ENCODE measurements at regions not wholly inside any gene's neighbourhood (a gene's known extent, or its start where the extent isn't known, plus 50 kb on each side); places are given as distances from the start of the nearest gene placed in this dataset.

GRCh38 chr6:48933136-48933535, 529.9 kb downstream of the MMUT start:
- POLR2A ChIA-PET = no interaction called here
- Histone ChIP-seq H3K36me3 (ENCODE audit: control insufficient read depth in 4 of 4, insufficient read depth in 4 of 4, low read length in 3 of 4) (no peaks in the 10 kb centered on the region), H3K4me3 (ENCODE audit: control insufficient read depth in 1 of 7, extremely low read depth in 1 of 7, insufficient read depth in 4 of 7, low read depth in 2 of 7, low read length in 6 of 7) (no peak overlapping the region), H3K27me3 (replicated peaks in 2 of 5; ENCODE audit: control insufficient read depth in 4 of 5, insufficient read depth in 5 of 5, low read length in 4 of 5) (no peaks in the 10 kb centered on the region), H3K9me3 (ENCODE audit: control extremely low read depth in 1 of 5, control insufficient read depth in 4 of 5, insufficient read depth in 2 of 5, low read depth in 1 of 5, low read length in 4 of 5) (peaks cover 0 to 2% (median 0%) of the 10 kb centered on the region in 5 experiments), H3K4me1 (ENCODE audit: control extremely low read depth in 1 of 4, control insufficient read depth in 4 of 4, insufficient read depth in 4 of 4, low read length in 3 of 4) (no peaks in the 10 kb centered on the region), H3K27ac (ENCODE audit: insufficient read depth in 1 of 2, low read depth in 1 of 2, low read length in 2 of 2, poor library complexity in 1 of 2, severe bottlenecking in 2 of 2) (no peak overlapping the region)
- no peak for DNase-seq
- CTCF ChIA-PET = no interaction called here

GRCh38 chr6:48928937-48929336, 534.1 kb downstream of the MMUT start:
- ChIA-PET POLR2A (no interaction called here), CTCF (no interaction called here)
- 75% methylated on average over 1 of the region's 2 CpGs for WGBS (ENCODE audit: insufficient coverage)
- H3K36me3 ChIP-seq (ENCODE audit: control insufficient read depth in 4 of 4, insufficient read depth in 4 of 4, low read length in 3 of 4) = no peaks in the 10 kb centered on the region
- H3K27ac ChIP-seq (ENCODE audit: insufficient read depth in 1 of 2, low read depth in 1 of 2, low read length in 2 of 2, poor library complexity in 1 of 2, severe bottlenecking in 2 of 2) = no peak overlapping the region
- H3K4me3 ChIP-seq (ENCODE audit: control insufficient read depth in 1 of 7, extremely low read depth in 1 of 7, insufficient read depth in 4 of 7, low read depth in 2 of 7, low read length in 6 of 7) = no peak overlapping the region
- no peak for DNase-seq
- H3K27me3 ChIP-seq (replicated peaks in 2 of 5; ENCODE audit: control insufficient read depth in 4 of 5, insufficient read depth in 5 of 5, low read length in 4 of 5) = no peaks in the 10 kb centered on the region
- no peaks in the 10 kb centered on the region for H3K4me1 ChIP-seq (ENCODE audit: control extremely low read depth in 1 of 4, control insufficient read depth in 4 of 4, insufficient read depth in 4 of 4, low read length in 3 of 4)
- H3K9me3 ChIP-seq (ENCODE audit: control extremely low read depth in 1 of 5, control insufficient read depth in 4 of 5, insufficient read depth in 2 of 5, low read depth in 1 of 5, low read length in 4 of 5) = no peaks in the 10 kb centered on the region

- CTCF ChIA-PET = no interaction called here
- H3K4me3 ChIP-seq (ENCODE audit: control insufficient read depth in 1 of 7, extremely low read depth in 1 of 7, insufficient read depth in 4 of 7, low read depth in 2 of 7, low read length in 6 of 7) = no peak overlapping the region
- no peak for DNase-seq
- WGBS (ENCODE audit: insufficient coverage) = no CpG with 5 or more reads among the region's 2 CpGs
- no peaks in the 10 kb centered on the region for H3K27me3 ChIP-seq (replicated peaks in 2 of 5; ENCODE audit: control insufficient read depth in 4 of 5, insufficient read depth in 5 of 5, low read length in 4 of 5)
- no peaks in the 10 kb centered on the region for H3K9me3 ChIP-seq (ENCODE audit: control extremely low read depth in 1 of 5, control insufficient read depth in 4 of 5, insufficient read depth in 2 of 5, low read depth in 1 of 5, low read length in 4 of 5)
- POLR2A ChIA-PET = no interaction called here
- H3K27ac ChIP-seq (ENCODE audit: insufficient read depth in 1 of 2, low read depth in 1 of 2, low read length in 2 of 2, poor library complexity in 1 of 2, severe bottlenecking in 2 of 2) = no peak overlapping the region
- H3K4me1 ChIP-seq (ENCODE audit: control extremely low read depth in 1 of 4, control insufficient read depth in 4 of 4, insufficient read depth in 4 of 4, low read length in 3 of 4) = no peaks in the 10 kb centered on the region
- no peaks in the 10 kb centered on the region for H3K36me3 ChIP-seq (ENCODE audit: control insufficient read depth in 4 of 4, insufficient read depth in 4 of 4, low read length in 3 of 4)
Measured at GRCh38 chr6:48922837-48923236, 540.2 kb downstream of the MMUT start.

- DNase-seq = no peak
- Histone ChIP-seq H3K4me3 (ENCODE audit: control insufficient read depth in 1 of 7, extremely low read depth in 1 of 7, insufficient read depth in 4 of 7, low read depth in 2 of 7, low read length in 6 of 7) (no peak overlapping the region), H3K9me3 (ENCODE audit: control extremely low read depth in 1 of 5, control insufficient read depth in 4 of 5, insufficient read depth in 2 of 5, low read depth in 1 of 5, low read length in 4 of 5) (no peaks in the 10 kb centered on the region), H3K4me1 (ENCODE audit: control extremely low read depth in 1 of 4, control insufficient read depth in 4 of 4, insufficient read depth in 4 of 4, low read length in 3 of 4) (no peaks in the 10 kb centered on the region), H3K36me3 (ENCODE audit: control insufficient read depth in 4 of 4, insufficient read depth in 4 of 4, low read length in 3 of 4) (no peaks in the 10 kb centered on the region), H3K27me3 (replicated peaks in 2 of 5; ENCODE audit: control insufficient read depth in 4 of 5, insufficient read depth in 5 of 5, low read length in 4 of 5) (no peaks in the 10 kb centered on the region), H3K27ac (ENCODE audit: insufficient read depth in 1 of 2, low read depth in 1 of 2, low read length in 2 of 2, poor library complexity in 1 of 2, severe bottlenecking in 2 of 2) (no peak overlapping the region)
- ChIA-PET POLR2A (no interaction called here), CTCF (no interaction called here)
Measured at GRCh38 chr6:48919555-48919954, 543.5 kb downstream of the MMUT start.

GRCh38 chr6:48917233-48917632, 545.8 kb downstream of the MMUT start:
- ChIA-PET CTCF (no interaction called here), POLR2A (no interaction called here)
- Histone ChIP-seq H3K36me3 (ENCODE audit: control insufficient read depth in 4 of 4, insufficient read depth in 4 of 4, low read length in 3 of 4) (no peaks in the 10 kb centered on the region), H3K4me1 (ENCODE audit: control extremely low read depth in 1 of 4, control insufficient read depth in 4 of 4, insufficient read depth in 4 of 4, low read length in 3 of 4) (no peaks in the 10 kb centered on the region), H3K27ac (ENCODE audit: insufficient read depth in 1 of 2, low read depth in 1 of 2, low read length in 2 of 2, poor library complexity in 1 of 2, severe bottlenecking in 2 of 2) (no peak overlapping the region), H3K4me3 (ENCODE audit: control insufficient read depth in 1 of 7, extremely low read depth in 1 of 7, insufficient read depth in 4 of 7, low read depth in 2 of 7, low read length in 6 of 7) (no peak overlapping the region), H3K27me3 (replicated peaks in 2 of 5; ENCODE audit: control insufficient read depth in 4 of 5, insufficient read depth in 5 of 5, low read length in 4 of 5) (no peaks in the 10 kb centered on the region), H3K9me3 (ENCODE audit: control extremely low read depth in 1 of 5, control insufficient read depth in 4 of 5, insufficient read depth in 2 of 5, low read depth in 1 of 5, low read length in 4 of 5) (no peaks in the 10 kb centered on the region)
- 100% methylated on average over 1 of the region's 2 CpGs for WGBS (ENCODE audit: insufficient coverage)
- DNase-seq = no peak

GRCh38 chr6:48916607-48917006, 546.4 kb downstream of the MMUT start:
- ChIA-PET CTCF (no interaction called here), POLR2A (no interaction called here)
- H3K4me1 ChIP-seq (ENCODE audit: control extremely low read depth in 1 of 4, control insufficient read depth in 4 of 4, insufficient read depth in 4 of 4, low read length in 3 of 4) = no peaks in the 10 kb centered on the region
- H3K36me3 ChIP-seq (ENCODE audit: control insufficient read depth in 4 of 4, insufficient read depth in 4 of 4, low read length in 3 of 4) = no peaks in the 10 kb centered on the region
- H3K4me3 ChIP-seq (ENCODE audit: control insufficient read depth in 1 of 7, extremely low read depth in 1 of 7, insufficient read depth in 4 of 7, low read depth in 2 of 7, low read length in 6 of 7) = no peak overlapping the region
- no peaks in the 10 kb centered on the region for H3K27me3 ChIP-seq (replicated peaks in 2 of 5; ENCODE audit: control insufficient read depth in 4 of 5, insufficient read depth in 5 of 5, low read length in 4 of 5)
- no peak for DNase-seq
- H3K9me3 ChIP-seq (ENCODE audit: control extremely low read depth in 1 of 5, control insufficient read depth in 4 of 5, insufficient read depth in 2 of 5, low read depth in 1 of 5, low read length in 4 of 5) = no peaks in the 10 kb centered on the region
- no peak overlapping the region for H3K27ac ChIP-seq (ENCODE audit: insufficient read depth in 1 of 2, low read depth in 1 of 2, low read length in 2 of 2, poor library complexity in 1 of 2, severe bottlenecking in 2 of 2)

- H3K4me1 ChIP-seq (ENCODE audit: control extremely low read depth in 1 of 4, control insufficient read depth in 4 of 4, insufficient read depth in 4 of 4, low read length in 3 of 4) = no peaks in the 10 kb centered on the region
- H3K27ac ChIP-seq (ENCODE audit: insufficient read depth in 1 of 2, low read depth in 1 of 2, low read length in 2 of 2, poor library complexity in 1 of 2, severe bottlenecking in 2 of 2) = no peak overlapping the region
- no peak for DNase-seq
- H3K9me3 ChIP-seq (ENCODE audit: control extremely low read depth in 1 of 5, control insufficient read depth in 4 of 5, insufficient read depth in 2 of 5, low read depth in 1 of 5, low read length in 4 of 5) = no peaks in the 10 kb centered on the region
- POLR2A ChIA-PET = no interaction called here
- H3K36me3 ChIP-seq (ENCODE audit: control insufficient read depth in 4 of 4, insufficient read depth in 4 of 4, low read length in 3 of 4) = no peaks in the 10 kb centered on the region
- CTCF ChIA-PET = no interaction called here
- no peaks in the 10 kb centered on the region for H3K27me3 ChIP-seq (replicated peaks in 2 of 5; ENCODE audit: control insufficient read depth in 4 of 5, insufficient read depth in 5 of 5, low read length in 4 of 5)
- no peak overlapping the region for H3K4me3 ChIP-seq (ENCODE audit: control insufficient read depth in 1 of 7, extremely low read depth in 1 of 7, insufficient read depth in 4 of 7, low read depth in 2 of 7, low read length in 6 of 7)
Measured at GRCh38 chr6:48915591-48915990, 547.5 kb downstream of the MMUT start.

GRCh38 chr6:48912503-48912902, 550.5 kb downstream of the MMUT start:
- ChIA-PET CTCF (no interaction called here), POLR2A (no interaction called here)
- Histone ChIP-seq H3K4me3 (ENCODE audit: control insufficient read depth in 1 of 7, extremely low read depth in 1 of 7, insufficient read depth in 4 of 7, low read depth in 2 of 7, low read length in 6 of 7) (no peak overlapping the region), H3K27me3 (replicated peaks in 2 of 5; ENCODE audit: control insufficient read depth in 4 of 5, insufficient read depth in 5 of 5, low read length in 4 of 5) (no peaks in the 10 kb centered on the region), H3K4me1 (ENCODE audit: control extremely low read depth in 1 of 4, control insufficient read depth in 4 of 4, insufficient read depth in 4 of 4, low read length in 3 of 4) (no peaks in the 10 kb centered on the region), H3K27ac (ENCODE audit: insufficient read depth in 1 of 2, low read depth in 1 of 2, low read length in 2 of 2, poor library complexity in 1 of 2, severe bottlenecking in 2 of 2) (no peak overlapping the region), H3K36me3 (ENCODE audit: control insufficient read depth in 4 of 4, insufficient read depth in 4 of 4, low read length in 3 of 4) (no peaks in the 10 kb centered on the region), H3K9me3 (ENCODE audit: control extremely low read depth in 1 of 5, control insufficient read depth in 4 of 5, insufficient read depth in 2 of 5, low read depth in 1 of 5, low read length in 4 of 5) (no peaks in the 10 kb centered on the region)
- no peak for DNase-seq
- WGBS (ENCODE audit: insufficient coverage) = 100% methylated on average over 1 of the region's 2 CpGs
